H1 (cell line): ENCODE measurements at regions not wholly inside any gene's neighbourhood (a gene's known extent, or its start where the extent isn't known, plus 50 kb on each side); places are given as distances from the start of the nearest gene placed in this dataset.

ENCODE experiments used
- CREB1 ChIP-seq: IDR thresholded peaks from 2 replicates; pipeline ENCODE4 v1.6.1; 2012; ENCODE audit warnings: inconsistent platforms
- GTF2F1 ChIP-seq: IDR thresholded peaks from 2 replicates; pipeline ENCODE4 v1.6.1; 2012; ENCODE audit warnings: low read depth, low read length, improper control_type of control experiment, borderline replicate concordance
- NRF1 ChIP-seq: IDR thresholded peaks from 2 replicates; pipeline ENCODE4 v1.6.1; 2011; ENCODE audit warnings: mild to moderate bottlenecking, low read depth, low read length, improper control_type of control experiment

- TF ChIP-seq NRF1 = no peak
- no peak for TF ChIP-seq CREB1
- no peak for TF ChIP-seq GTF2F1
These were observed 110.5 kb upstream of the CDYL start (continued) for GRCh38 chr6:4665489-4666417.
